Uterus (tissue), 3 donors: ENCODE measurements at regions not wholly inside any gene's neighbourhood (a gene's known extent, or its start where the extent isn't known, plus 50 kb on each side); places are given as distances from the start of the nearest gene placed in this dataset.

Experiments
- DNase-seq, 2 donors: peaks; one replicate each; pipeline ENCODE4 v3.0.0-alpha.2; 2019 to 2020
- H3K27ac ChIP-seq, 2 donors: fragments of 200-600 bp; sonication (generic); 1 replicate in 1 of 2; 2 replicates in 1 of 2; pipeline ENCODE4 v1.5.1; 2016 to 2018
- H3K27me3 ChIP-seq, 2 donors: fragments of 200-600 bp; sonication (generic); one replicate each; pipeline ENCODE4 v1.5.1; 2018 to 2019; ENCODE audit warnings: control low read depth in 1 of 2
- H3K36me3 ChIP-seq, 2 donors: fragments of 200-600 bp; sonication (generic); one replicate each; pipeline ENCODE4 v1.5.1; 2019; ENCODE audit warnings: control low read depth in 1 of 2
- H3K4me1 ChIP-seq, 2 donors: fragments of 200-600 bp; sonication (generic); one replicate each; pipeline ENCODE4 v1.5.1; 2018 to 2019; ENCODE audit warnings: control low read depth in 1 of 2
- H3K4me3 ChIP-seq, 2 donors: fragments of 200-600 bp; sonication (generic); 1 replicate in 1 of 2; 2 replicates in 1 of 2; pipeline ENCODE4 v1.5.1; 2018 to 2019; ENCODE audit warnings: mild to moderate bottlenecking in 1 of 2
- H3K9me3 ChIP-seq, 2 donors: fragments of 200-600 bp; sonication (generic); one replicate each; pipeline ENCODE4 v1.5.1; 2019; ENCODE audit warnings: control low read depth in 1 of 2
- CTCF ChIP-seq, 4 experiments: fragments of 200-600 bp in 2 of 4; fragments of 450-650 bp in 2 of 4; sonication (generic) in 2 of 4; IDR thresholded peaks; one replicate each; pipeline ENCODE4 v1.5.1; 2016 to 2019; ENCODE audit warnings: antibody characterized with exemption in 4 of 4, mild to moderate bottlenecking in 2 of 4, moderate library complexity in 1 of 4
- POLR2A ChIP-seq, 2 donors: fragments of 450-650 bp; IDR thresholded peaks; one replicate each; pipeline ENCODE4 v1.6.1; 2016; ENCODE audit warnings: antibody characterized with exemption in 2 of 2, mild to moderate bottlenecking in 1 of 2, moderate library complexity in 1 of 2
- intact Hi-C: fragments of 100-400 bp; cut with DNase I; formaldehyde crosslinking; loops from one replicate; pipeline ENCODE4 v1.15.1; 2023; ENCODE audit warnings: low total_unique reads
- donor health status: DM: yes; HTN: yes; CAD: no.

GRCh38 chr18:78913395-78913794 lies 66.2 kb upstream of the SALL3 start:
- Histone ChIP-seq H3K27ac (no peak overlapping the region), H3K9me3 (no peaks in the 10 kb centered on the region), H3K36me3 (no peaks in the 10 kb centered on the region), H3K27me3 (no peaks in the 10 kb centered on the region), H3K4me3 (no peak overlapping the region), H3K4me1 (no peaks in the 10 kb centered on the region)
- intact Hi-C loops, result no loop called here
- TF ChIP-seq POLR2A (IDR thresholded peaks at IDR 0.05) (no peak), CTCF (IDR thresholded peaks at IDR 0.05) (no peak)
- DNase-seq, result no peak

GRCh38 chr18:78913830-78914231 lies 65.8 kb upstream of the SALL3 start:
- Histone ChIP-seq H3K36me3 (no peaks in the 10 kb centered on the region), H3K9me3 (no peaks in the 10 kb centered on the region), H3K4me3 (no peak overlapping the region), H3K27me3 (no peaks in the 10 kb centered on the region), H3K27ac (no peak overlapping the region), H3K4me1 (no peaks in the 10 kb centered on the region)
- intact Hi-C loops, result no loop called here
- TF ChIP-seq CTCF (IDR thresholded peaks at IDR 0.05), result no peak
- TF ChIP-seq POLR2A (IDR thresholded peaks at IDR 0.05), result no peak
- DNase-seq, result no peak

- Histone ChIP-seq H3K36me3 (no peaks in the 10 kb centered on the region), H3K9me3 (no peaks in the 10 kb centered on the region), H3K27me3 (no peaks in the 10 kb centered on the region), H3K27ac (no peak overlapping the region), H3K4me1 (no peaks in the 10 kb centered on the region), H3K4me3 (no peak overlapping the region)
- no peak for DNase-seq
- intact Hi-C loops, result no loop called here
- no peak for TF ChIP-seq POLR2A (IDR thresholded peaks at IDR 0.05)
- TF ChIP-seq CTCF (IDR thresholded peaks at IDR 0.05), result no peak
Measured at GRCh38 chr18:78914249-78914935, 65.2 kb upstream of the SALL3 start.

- intact Hi-C loops, result no loop called here
- no peak overlapping the region for H3K4me3 ChIP-seq
- H3K4me1 ChIP-seq, result no peaks in the 10 kb centered on the region
- H3K9me3 ChIP-seq, result no peaks in the 10 kb centered on the region
- no peak for DNase-seq
- TF ChIP-seq CTCF (IDR thresholded peaks at IDR 0.05) (no peak), POLR2A (IDR thresholded peaks at IDR 0.05) (no peak)
- no peaks in the 10 kb centered on the region for H3K36me3 ChIP-seq
- H3K27me3 ChIP-seq, result no peaks in the 10 kb centered on the region
- no peak overlapping the region for H3K27ac ChIP-seq
Measured at GRCh38 chr18:78915446-78916008, 64.1 kb upstream of the SALL3 start.

- Histone ChIP-seq H3K27ac (no peak overlapping the region), H3K27me3 (no peaks in the 10 kb centered on the region), H3K9me3 (no peaks in the 10 kb centered on the region), H3K4me3 (no peak overlapping the region), H3K36me3 (no peaks in the 10 kb centered on the region), H3K4me1 (no peaks in the 10 kb centered on the region)
- DNase-seq, result no peak
- TF ChIP-seq POLR2A (IDR thresholded peaks at IDR 0.05) (no peak), CTCF (IDR thresholded peaks at IDR 0.05) (no peak)
- intact Hi-C loops, result no loop called here
Measured at GRCh38 chr18:78918707-78919106, 60.9 kb upstream of the SALL3 start.
